OCI-LY7 (cell line): ENCODE measurements at regions not wholly inside any gene's neighbourhood (a gene's known extent, or its start where the extent isn't known, plus 50 kb on each side); places are given as distances from the start of the nearest gene placed in this dataset.

ENCODE experiments used
- BruUV-seq: library from RNA; stranded (reverse); fragments of 400-500 nt; replicated peaks from 2 replicates; lab custom pipeline; 2021; lab: Mats Ljungman, UMichigan
- CTCF ChIA-PET: fragments of 300-600 bp; sonication (Branson Sonifier 250); formaldehyde crosslinking; loops from one replicate; lab custom pipeline; 2022; ENCODE audit warnings: antibody characterized with exemption; ENCODE audit not compliant: unreplicated experiment; lab: Charles Lee
- POLR2A ChIA-PET: fragments of 300-600 bp; sonication (Branson Sonifier 250); formaldehyde crosslinking; loops from one replicate; lab custom pipeline; 2022; ENCODE audit warnings: antibody characterized with exemption; lab: Charles Lee
- DNase-seq: peaks from one replicate; pipeline ENCODE4 v3.0.0-alpha.2; 2015; ENCODE audit warnings: low spot score
- H2AFZ ChIP-seq: fragments of 200-600 bp; sonication (generic), shearing (Covaris generic); 2 replicates; pipeline ENCODE4 v1.6.1; 2014; ENCODE audit warnings: mild to moderate bottlenecking, antibody characterized with exemption, low read length, moderate library complexity
- H3K27ac ChIP-seq: fragments of 200-600 bp; sonication (generic); 2 replicates; pipeline ENCODE4 v1.5.1; 2014; ENCODE audit warnings: mixed run types, low read depth, mild to moderate bottlenecking, moderate library complexity, low read length, inconsistent platforms; ENCODE audit not compliant: poor library complexity, severe bottlenecking
- H3K36me3 ChIP-seq: fragments of 200-600 bp; sonication (generic); 2 replicates; pipeline ENCODE4 v1.6.1; 2014; ENCODE audit warnings: mild to moderate bottlenecking, antibody characterized with exemption, low read length, moderate library complexity, mixed read lengths; ENCODE audit not compliant: insufficient read depth
- H3K4me1 ChIP-seq: fragments of 200-600 bp; sonication (generic); 2 replicates; pipeline ENCODE4 v1.5.1; 2014; ENCODE audit warnings: mild to moderate bottlenecking, low read length; ENCODE audit not compliant: insufficient read depth, poor library complexity, severe bottlenecking
- H3K4me2 ChIP-seq: fragments of 200-600 bp; sonication (generic); 2 replicates; pipeline ENCODE4 v1.6.1; 2014; ENCODE audit warnings: mild to moderate bottlenecking, low read length
- H3K4me3 ChIP-seq: fragments of 200-600 bp; sonication (generic); 2 replicates; pipeline ENCODE4 v1.5.1; 2014; ENCODE audit warnings: mild to moderate bottlenecking, low read depth, low read length; ENCODE audit not compliant: poor library complexity, severe bottlenecking
- H3K79me2 ChIP-seq: fragments of 200-600 bp; sonication (generic); 2 replicates; pipeline ENCODE4 v1.6.1; 2016; ENCODE audit warnings: low read depth, mild to moderate bottlenecking, low read length, moderate library complexity, mixed read lengths; ENCODE audit not compliant: insufficient read depth
- H3K9me2 ChIP-seq: fragments of 200-600 bp; sonication (generic); 2 replicates; pipeline ENCODE4 v1.6.1; 2016; ENCODE audit warnings: mild to moderate bottlenecking, low read length, mixed read lengths; ENCODE audit not compliant: insufficient read depth
- H3K9me3 ChIP-seq: fragments of 200-600 bp; sonication (generic); 2 replicates; pipeline ENCODE4 v1.6.1; 2014; ENCODE audit warnings: mild to moderate bottlenecking, mixed run types, low read length, mixed read lengths
- H4K20me1 ChIP-seq: fragments of 200-600 bp; sonication (generic); 2 replicates; pipeline ENCODE4 v1.6.1; 2014; ENCODE audit warnings: mild to moderate bottlenecking, antibody characterized with exemption, low read length, moderate library complexity, mixed read lengths; ENCODE audit not compliant: insufficient read depth
- CTCF ChIP-seq: fragments of 200-600 bp; sonication (generic); conservative IDR thresholded peaks from 2 replicates; pipeline ENCODE4 v1.5.1; 2014; ENCODE audit warnings: mild to moderate bottlenecking, antibody characterized with exemption, low read length, moderate library complexity, mixed read lengths
- EZH2phosphoT487 ChIP-seq: fragments of 200-600 bp; sonication (generic); IDR thresholded peaks from 2 replicates; pipeline ENCODE4 v1.6.1; 2018; ENCODE audit warnings: low read depth, borderline replicate concordance, mild to moderate bottlenecking, mixed run types, antibody characterized with exemption, low read length, moderate library complexity, mixed read lengths
- intact Hi-C: fragments of 100-400 bp; cut with micrococcal nuclease; formaldehyde crosslinking; loops from one replicate; pipeline ENCODE4 v1.10.0; 2022; ENCODE audit not compliant: unreplicated experiment

GRCh38 chr5:86314951-86315350 is 302.8 kb upstream of the COX7C start:
- ChIA-PET CTCF (no interaction called here), POLR2A (interaction anchor here (0.6 kb wide), 1 partner anchor 756 kb away, joined by 3 read pairs; no protein-coding TSS in a partner anchor)
- H3K4me2 ChIP-seq = no peak overlapping the region
- H3K9me2 ChIP-seq = no peaks in the 10 kb centered on the region
- DNase-seq = no peak
- no peak overlapping the region for H3K4me3 ChIP-seq
- intact Hi-C loops = no loop called here
- no peaks in the 10 kb centered on the region for H3K4me1 ChIP-seq
- H3K27ac ChIP-seq = no peak overlapping the region
- no peaks in the 10 kb centered on the region for H3K36me3 ChIP-seq
- BruUV-seq = no TSS peak
- TF ChIP-seq EZH2phosphoT487 = no peak
- no peak for TF ChIP-seq CTCF
- H2AFZ ChIP-seq = no peak overlapping the region
- no peaks in the 10 kb centered on the region for H3K79me2 ChIP-seq
- no peaks in the 10 kb centered on the region for H4K20me1 ChIP-seq
- no peaks in the 10 kb centered on the region for H3K9me3 ChIP-seq

DNA sequence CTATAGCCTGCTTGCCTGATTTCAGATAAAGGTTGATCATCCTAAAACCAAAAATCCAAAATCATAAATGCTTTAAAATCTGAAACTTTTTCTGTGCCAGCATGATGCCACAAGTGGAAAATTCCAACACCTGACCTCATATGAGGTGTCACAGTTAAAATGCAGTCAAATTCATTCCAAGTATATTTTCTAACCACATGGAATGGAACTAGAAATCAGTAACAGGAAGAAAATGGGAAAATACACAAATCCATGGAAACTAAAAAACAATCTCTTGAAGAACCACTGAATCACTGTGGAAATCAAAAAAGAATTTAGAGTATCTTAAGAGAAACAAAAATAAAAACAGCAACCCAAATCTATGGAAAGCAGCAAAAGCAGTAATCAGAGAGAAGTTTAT is 297.5 kb upstream of the COX7C start:
- CTCF ChIA-PET = no interaction called here
- BruUV-seq = no TSS peak
- TF ChIP-seq CTCF = no peak
- TF ChIP-seq EZH2phosphoT487 = no peak
- Histone ChIP-seq H3K4me1 (no peaks in the 10 kb centered on the region), H2AFZ (no peak overlapping the region), H3K9me3 (no peaks in the 10 kb centered on the region), H3K4me2 (no peak overlapping the region), H3K27ac (no peak overlapping the region), H3K4me3 (no peak overlapping the region), H3K9me2 (no peaks in the 10 kb centered on the region), H3K36me3 (no peaks in the 10 kb centered on the region), H3K79me2 (no peaks in the 10 kb centered on the region), H4K20me1 (no peaks in the 10 kb centered on the region)
- POLR2A ChIA-PET = no interaction called here
- DNase-seq = no peak
- intact Hi-C loops = no loop called here

- H3K79me2 ChIP-seq = no peaks in the 10 kb centered on the region
- H3K27ac ChIP-seq = no peak overlapping the region
- H3K4me3 ChIP-seq = no peak overlapping the region
- ChIA-PET CTCF (no interaction called here), POLR2A (no interaction called here)
- DNase-seq = no peak
- no peaks in the 10 kb centered on the region for H3K36me3 ChIP-seq
- intact Hi-C loops = no loop called here
- no peak overlapping the region for H2AFZ ChIP-seq
- no peaks in the 10 kb centered on the region for H4K20me1 ChIP-seq
- H3K9me2 ChIP-seq = no peaks in the 10 kb centered on the region
- H3K4me1 ChIP-seq = no peaks in the 10 kb centered on the region
- H3K9me3 ChIP-seq = no peaks in the 10 kb centered on the region
- BruUV-seq = no TSS peak
- TF ChIP-seq EZH2phosphoT487 (no peak), CTCF (no peak)
- H3K4me2 ChIP-seq = no peak overlapping the region
Observed at GRCh38 chr5:86329318-86329717, 288.4 kb upstream of the COX7C start.
